NT2/D1 (cell line): ENCODE measurements at regions not wholly inside any gene's neighbourhood (a gene's known extent, or its start where the extent isn't known, plus 50 kb on each side); places are given as distances from the start of the nearest gene placed in this dataset.

Source experiments
- SUZ12 ChIP-seq: IDR thresholded peaks from 2 replicates; pipeline ENCODE4 v1.6.1; 2011; ENCODE audit not compliant: insufficient read length, insufficient read depth; ENCODE audit errors: extremely low read depth
- ZNF274 ChIP-seq: IDR thresholded peaks from 2 replicates; pipeline ENCODE4 v1.6.1; 2011; ENCODE audit warnings: mild to moderate bottlenecking, low read depth, low read length

GRCh38 chr13:110047496-110047895, 259.5 kb downstream of the COL4A1 start:
- TF ChIP-seq ZNF274 (no peak), SUZ12 (no peak)
